GM12874 (cell line): ENCODE measurements at regions not wholly inside any gene's neighbourhood (a gene's known extent, or its start where the extent isn't known, plus 50 kb on each side); places are given as distances from the start of the nearest gene placed in this dataset.

Experiments
- TF ChIP-seq, protein P1 (sequence below): IDR thresholded peaks from 2 replicates; pipeline ENCODE4 v1.5.1; 2011; ENCODE audit warnings: low read depth, mild to moderate bottlenecking, control low read depth, low read length, moderate library complexity; ENCODE audit not compliant: insufficient read depth

DNA sequence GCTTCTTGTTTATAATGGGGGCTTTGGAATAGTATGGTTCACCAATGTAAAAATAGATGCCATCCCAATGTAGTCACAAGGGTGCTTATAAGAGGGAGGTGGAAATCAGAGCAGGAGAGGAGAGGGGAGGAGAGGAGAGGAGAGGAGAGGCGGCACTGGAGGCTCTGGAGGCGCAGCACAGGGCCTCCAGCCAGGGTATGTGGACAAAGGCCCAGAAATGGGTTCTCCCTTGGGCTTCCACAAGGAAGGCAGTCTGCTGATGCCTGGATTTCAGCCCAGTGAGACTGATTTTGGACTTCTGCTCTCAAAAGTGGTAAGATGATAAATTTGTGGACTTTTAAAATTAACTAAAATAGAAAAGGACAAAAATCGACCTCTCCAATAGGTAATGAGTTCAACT is 116.8 kb downstream of the RNASET2 start:
- TF ChIP-seq, protein P1, sequence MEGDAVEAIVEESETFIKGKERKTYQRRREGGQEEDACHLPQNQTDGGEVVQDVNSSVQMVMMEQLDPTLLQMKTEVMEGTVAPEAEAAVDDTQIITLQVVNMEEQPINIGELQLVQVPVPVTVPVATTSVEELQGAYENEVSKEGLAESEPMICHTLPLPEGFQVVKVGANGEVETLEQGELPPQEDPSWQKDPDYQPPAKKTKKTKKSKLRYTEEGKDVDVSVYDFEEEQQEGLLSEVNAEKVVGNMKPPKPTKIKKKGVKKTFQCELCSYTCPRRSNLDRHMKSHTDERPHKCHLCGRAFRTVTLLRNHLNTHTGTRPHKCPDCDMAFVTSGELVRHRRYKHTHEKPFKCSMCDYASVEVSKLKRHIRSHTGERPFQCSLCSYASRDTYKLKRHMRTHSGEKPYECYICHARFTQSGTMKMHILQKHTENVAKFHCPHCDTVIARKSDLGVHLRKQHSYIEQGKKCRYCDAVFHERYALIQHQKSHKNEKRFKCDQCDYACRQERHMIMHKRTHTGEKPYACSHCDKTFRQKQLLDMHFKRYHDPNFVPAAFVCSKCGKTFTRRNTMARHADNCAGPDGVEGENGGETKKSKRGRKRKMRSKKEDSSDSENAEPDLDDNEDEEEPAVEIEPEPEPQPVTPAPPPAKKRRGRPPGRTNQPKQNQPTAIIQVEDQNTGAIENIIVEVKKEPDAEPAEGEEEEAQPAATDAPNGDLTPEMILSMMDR, result no peak

DNA sequence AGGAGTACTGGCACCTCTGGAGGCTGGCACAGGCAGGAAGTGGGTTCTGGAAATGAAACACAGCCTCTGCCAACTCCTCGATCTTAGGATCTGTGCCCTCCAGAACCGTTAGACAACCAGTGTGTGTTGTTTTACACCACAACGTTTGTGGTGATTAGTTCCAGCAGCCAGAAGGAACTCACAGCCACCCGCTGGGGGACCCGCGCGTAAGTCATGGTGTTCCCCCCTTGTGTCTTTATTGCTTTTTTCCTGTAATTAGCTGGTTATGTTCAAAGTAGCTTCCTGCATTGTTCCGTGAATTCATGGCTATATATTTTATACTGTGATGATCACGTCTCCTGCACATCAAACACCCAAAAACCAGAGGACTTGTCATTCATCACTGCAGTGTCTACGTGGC is 117.4 kb downstream of the RNASET2 start:
- TF ChIP-seq, protein P1, result no peak

DNA sequence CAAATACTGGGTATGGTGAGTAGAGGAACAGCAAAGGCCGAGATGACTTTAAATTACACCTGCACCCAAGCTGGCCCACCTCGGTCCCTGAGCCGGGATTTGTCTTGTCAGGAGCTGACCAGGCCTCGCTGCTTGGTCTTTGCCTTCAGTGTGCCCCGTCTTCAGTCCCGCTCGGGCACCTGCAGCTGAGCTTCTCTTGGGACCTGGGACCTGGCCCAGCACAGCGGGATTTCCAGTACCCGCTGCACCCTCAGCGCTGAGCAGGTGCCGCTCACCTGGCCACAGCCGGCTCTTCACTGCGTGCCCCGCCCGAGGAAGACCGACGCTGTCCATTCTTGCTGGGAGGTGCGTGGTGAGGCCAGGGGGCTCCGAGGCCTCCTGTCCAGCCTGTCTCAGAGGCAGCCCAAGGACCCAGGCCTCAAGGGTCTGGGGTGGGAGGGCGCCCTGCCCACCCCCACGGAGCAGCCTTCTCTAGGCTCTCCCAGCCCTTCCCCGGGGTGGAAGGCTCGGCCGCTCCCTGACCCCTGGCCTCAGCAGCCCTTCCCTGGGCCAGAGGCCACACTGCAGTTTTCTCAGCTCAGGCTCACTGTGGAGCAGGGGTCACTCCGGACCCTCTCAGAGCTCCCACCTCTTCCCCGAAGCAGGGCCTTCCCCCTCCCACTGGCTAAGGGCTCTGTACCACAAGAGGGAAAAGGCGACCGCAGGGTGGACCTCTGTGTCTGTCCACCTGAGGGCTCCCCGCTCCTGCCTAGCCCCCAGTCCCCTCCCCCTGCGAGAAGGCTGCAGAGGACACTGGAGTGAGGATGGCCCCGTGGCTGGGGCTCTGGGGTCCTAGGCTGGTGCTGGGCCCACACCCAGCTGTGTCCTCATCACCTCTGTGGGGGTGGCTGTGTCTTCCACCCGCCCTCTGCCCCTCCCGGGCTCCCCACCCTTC is 119.3 kb downstream of the RNASET2 start:
- TF ChIP-seq, protein P1, result no peak

DNA sequence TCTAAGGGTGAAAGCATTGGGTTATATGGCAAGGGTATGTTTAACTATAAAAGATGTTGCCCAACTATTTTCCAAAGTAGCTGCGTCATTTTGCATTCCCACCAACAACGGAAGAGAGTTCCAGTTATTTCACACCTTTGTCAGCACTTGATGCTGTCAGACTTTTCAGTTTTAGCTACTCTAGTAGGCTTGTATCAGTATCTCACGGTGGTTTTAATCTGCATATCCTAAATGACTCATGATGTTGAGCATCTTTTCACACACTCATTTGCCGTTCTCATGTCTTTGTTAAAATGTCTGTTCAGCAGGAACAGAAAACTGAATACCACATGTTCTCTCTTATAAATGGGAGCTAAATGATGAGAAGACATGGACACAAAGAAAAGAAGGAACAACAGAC is 122.3 kb downstream of the RNASET2 start:
- TF ChIP-seq, protein P1, result no peak

DNA sequence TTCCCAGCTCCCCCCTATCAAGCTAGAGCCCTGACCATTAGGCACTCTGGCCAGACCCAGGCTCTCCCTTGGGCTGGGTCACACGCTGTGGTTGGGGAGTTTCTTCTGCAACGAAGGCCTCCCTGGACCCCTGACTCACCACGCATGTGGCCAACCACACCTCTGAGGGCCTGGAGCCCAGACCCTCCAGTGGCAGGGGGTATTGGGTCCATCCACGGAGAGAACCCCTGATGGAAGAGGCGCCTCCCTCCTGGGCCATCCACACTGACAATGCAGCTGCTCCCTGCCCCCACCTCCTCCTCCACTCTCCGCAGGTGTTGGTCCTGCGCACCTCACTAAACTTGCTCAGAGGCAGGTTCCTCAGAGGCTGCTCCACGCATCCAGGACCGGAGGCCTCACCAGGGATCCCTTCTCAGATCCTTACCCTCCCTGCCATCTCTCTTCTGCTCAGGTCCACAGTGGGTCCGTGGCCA is 125.4 kb downstream of the RNASET2 start:
- TF ChIP-seq, protein P1, result no peak

DNA sequence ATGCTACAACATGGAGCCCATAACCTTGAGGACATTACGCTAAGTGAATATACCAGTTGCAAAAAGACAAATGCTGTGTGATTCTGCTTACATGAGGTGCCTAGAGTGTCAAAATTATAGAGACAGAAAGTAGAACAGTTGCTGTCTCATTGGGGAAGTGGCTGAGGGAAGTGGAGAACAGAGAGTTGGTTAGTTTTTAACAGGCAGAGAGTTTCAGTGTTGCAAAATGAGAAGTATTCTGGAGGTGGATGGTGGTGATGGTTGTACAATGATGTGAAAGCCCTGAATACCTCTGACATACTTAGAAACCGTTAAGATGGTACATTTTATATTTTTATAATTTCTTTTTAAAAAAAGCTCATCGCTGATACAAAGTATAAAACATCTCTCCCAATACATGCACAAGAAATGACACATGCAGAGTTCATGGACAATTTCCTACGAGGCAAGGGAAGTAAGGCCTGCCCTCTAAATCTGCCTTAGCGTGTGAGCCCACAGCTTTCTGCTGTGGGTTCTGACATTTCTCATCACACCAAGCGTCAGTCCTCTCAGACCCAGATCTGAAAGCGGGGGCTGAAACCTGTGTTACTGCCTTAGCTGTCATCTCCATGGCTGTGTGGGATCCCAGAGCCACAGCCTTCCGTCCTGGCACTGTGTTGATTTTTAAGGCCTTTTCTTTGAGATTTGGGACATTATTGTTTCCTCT is 126.0 kb downstream of the RNASET2 start:
- TF ChIP-seq, protein P1, result no peak

DNA sequence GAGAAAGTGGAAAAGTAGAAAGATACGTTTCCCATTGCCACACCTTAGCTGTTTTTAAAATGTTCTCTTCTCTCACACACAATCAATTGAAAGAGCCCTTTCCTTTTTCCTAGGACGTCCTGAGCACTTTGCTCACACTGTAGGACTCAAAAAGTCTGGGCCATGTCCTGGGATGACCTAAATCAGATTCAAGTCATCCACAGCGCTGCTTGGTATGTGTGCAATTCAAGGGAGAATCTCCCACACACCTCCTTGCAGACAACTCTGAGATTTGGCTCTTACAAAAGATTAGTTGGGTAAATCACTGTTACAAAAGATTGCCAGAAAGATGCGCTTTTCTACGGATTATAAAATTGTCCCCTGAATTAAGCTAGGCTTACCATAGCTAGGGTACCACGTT is 130.1 kb downstream of the RNASET2 start:
- TF ChIP-seq, protein P1, result no peak
